B cell (primary cell): ENCODE measurements at regions not wholly inside any gene's neighbourhood (a gene's known extent, or its start where the extent isn't known, plus 50 kb on each side); places are given as distances from the start of the nearest gene placed in this dataset.

Experiments
- ATAC-seq: fragments of 200-7000 bp; cut with Tn5 transposase; one replicate; pipeline ENCODE4 v1.10.0; 2021; ENCODE audit warnings: low read depth, mild to moderate bottlenecking, moderate number of reproducible peaks, moderate library complexity
- CTCF ChIA-PET: fragments of 350-600 bp; sonication (Branson Sonifier 250); formaldehyde crosslinking; loops from one replicate; lab custom pipeline; 2021; ENCODE audit warnings: antibody characterized with exemption, inconsistent platforms; lab: Charles Lee
- POLR2A ChIA-PET: fragments of 350-600 bp; sonication (Branson Sonifier 250); formaldehyde crosslinking; loops from one replicate; lab custom pipeline; 2021; ENCODE audit warnings: antibody characterized with exemption; lab: Charles Lee
- DNase-seq: peaks from one replicate; pipeline ENCODE4 v3.0.0; 2013
- H2AFZ ChIP-seq: 2 replicates; pipeline ENCODE4 v1.6.1; 2012; ENCODE audit warnings: mild to moderate bottlenecking, low read depth, low read length; ENCODE audit not compliant: insufficient read depth, poor library complexity, severe bottlenecking
- H3K27ac ChIP-seq, 2 donors: 1 replicate in 1 of 2; 2 replicates in 1 of 2; pipeline ENCODE4 v1.5.1; 2012 to 2013; ENCODE audit warnings: low read length in 2 of 2, mild to moderate bottlenecking in 2 of 2, moderate library complexity in 1 of 2
- H3K27me3 ChIP-seq, 4 experiments: fragments of 200-600 bp in 1 of 4; sonication (generic) in 1 of 4; replicated peaks in 1 of 4; 1 replicate in 2 of 4; 2 replicates in 2 of 4; pipeline versions ENCODE4 v1.6.1 to v1.7.0; 2013 to 2016; ENCODE audit warnings: low read length in 3 of 4, mild to moderate bottlenecking in 2 of 4, mixed read lengths in 1 of 4, moderate library complexity in 1 of 4; ENCODE audit not compliant: insufficient read depth in 4 of 4, control insufficient read depth in 3 of 4; ENCODE audit errors: control extremely low read depth in 1 of 4
- H3K36me3 ChIP-seq, 2 experiments: replicated peaks in 1 of 2; 1 replicate in 1 of 2; 2 replicates in 1 of 2; pipeline versions ENCODE4 v1.6.1 to v1.7.1; 2013; ENCODE audit warnings: low read length in 1 of 2; ENCODE audit not compliant: insufficient read depth in 2 of 2, control insufficient read depth in 1 of 2; ENCODE audit errors: control extremely low read depth in 1 of 2, extremely low read depth in 1 of 2
- H3K4me1 ChIP-seq, 2 donors: fragments of 200-600 bp in 1 of 2; sonication (generic) in 1 of 2; 1 replicate in 1 of 2; 2 replicates in 1 of 2; pipeline versions ENCODE4 v1.5.1 to v1.6.1; 2013 to 2017; ENCODE audit warnings: low read length in 2 of 2; ENCODE audit not compliant: control insufficient read depth in 2 of 2, insufficient read depth in 2 of 2
- H3K4me2 ChIP-seq: replicated peaks from 2 replicates; pipeline ENCODE3; 2012; ENCODE audit warnings: mild to moderate bottlenecking, low read depth, low read length; ENCODE audit not compliant: poor library complexity, severe bottlenecking
- H3K4me3 ChIP-seq, 5 experiments: fragments of 200-600 bp in 1 of 5; sonication (generic) in 1 of 5; 1 replicate in 3 of 5; 2 replicates in 2 of 5; pipeline versions ENCODE4 v1.5.1 to v1.7.0; 2011 to 2016; ENCODE audit warnings: low read length in 4 of 5, mild to moderate bottlenecking in 4 of 5, low read depth in 2 of 5, control low read depth in 1 of 5, moderate library complexity in 1 of 5; ENCODE audit not compliant: insufficient read depth in 1 of 5; ENCODE audit errors: control extremely low read depth in 1 of 5, extremely low read depth in 1 of 5
- H3K79me2 ChIP-seq: fragments of 200-600 bp; sonication (generic); one replicate; pipeline ENCODE4 v1.6.0; 2016; ENCODE audit warnings: low read length; ENCODE audit not compliant: control insufficient read depth, insufficient read depth
- H3K9ac ChIP-seq: fragments of 200-600 bp; sonication (generic); 2 replicates; pipeline ENCODE4 v1.6.1; 2017; ENCODE audit warnings: mild to moderate bottlenecking, low read length, moderate library complexity
- H3K9me3 ChIP-seq, 3 donors: one replicate each; pipeline versions ENCODE4 v1.6.1 to v1.7.1; 2013; ENCODE audit warnings: low read length in 2 of 3; ENCODE audit not compliant: control insufficient read depth in 2 of 3, insufficient read depth in 1 of 3; ENCODE audit errors: control extremely low read depth in 1 of 3
- H4K20me1 ChIP-seq: 2 replicates; pipeline ENCODE4 v1.6.0; 2012; ENCODE audit warnings: mild to moderate bottlenecking, low read length; ENCODE audit not compliant: insufficient read depth, control insufficient read depth, poor library complexity, severe bottlenecking
- H3K27ac Mint-ChIP-seq: one replicate; pipeline ENCODE4 v1.8.0; 2021; ENCODE audit warnings: mixed read lengths
- H3K27me3 Mint-ChIP-seq: one replicate; pipeline ENCODE4 v1.8.0; 2021; ENCODE audit warnings: mixed read lengths
- H3K4me1 Mint-ChIP-seq: one replicate; pipeline ENCODE4 v1.8.0; 2021; ENCODE audit warnings: mixed read lengths
- H3K4me3 Mint-ChIP-seq: one replicate; pipeline ENCODE4 v1.8.0; 2021; ENCODE audit warnings: mixed read lengths
- H3K9me3 Mint-ChIP-seq: one replicate; pipeline ENCODE4 v1.8.0; 2022; ENCODE audit warnings: mixed read lengths; ENCODE audit not compliant: insufficient read depth
- EZH2 ChIP-seq: IDR thresholded peaks from 2 replicates; pipeline ENCODE4 v1.6.1; 2012; ENCODE audit warnings: borderline replicate concordance, low read depth, mild to moderate bottlenecking, moderate library complexity, low read length; ENCODE audit not compliant: insufficient read depth, poor library complexity, severe bottlenecking
- WGBS: methylation state at CpG from one replicate; pipeline ENCODE4 v1.1.5; 2013; ENCODE audit warnings: missing lambda C conversion rate; ENCODE audit not compliant: insufficient coverage; 5-methylcytosine and 5-hydroxymethylcytosine counted together
- intact Hi-C: fragments of 100-400 bp; cut with micrococcal nuclease; formaldehyde crosslinking; loops from one replicate; pipeline ENCODE4 v1.10.0; 2022
- TF ChIP-seq, protein P1 (sequence below): fragments of 200-600 bp; IDR thresholded peaks from one replicate; pipeline ENCODE4 v1.8.0; 2022; ENCODE audit warnings: antibody characterized with exemption, mild to moderate bottlenecking

DNA sequence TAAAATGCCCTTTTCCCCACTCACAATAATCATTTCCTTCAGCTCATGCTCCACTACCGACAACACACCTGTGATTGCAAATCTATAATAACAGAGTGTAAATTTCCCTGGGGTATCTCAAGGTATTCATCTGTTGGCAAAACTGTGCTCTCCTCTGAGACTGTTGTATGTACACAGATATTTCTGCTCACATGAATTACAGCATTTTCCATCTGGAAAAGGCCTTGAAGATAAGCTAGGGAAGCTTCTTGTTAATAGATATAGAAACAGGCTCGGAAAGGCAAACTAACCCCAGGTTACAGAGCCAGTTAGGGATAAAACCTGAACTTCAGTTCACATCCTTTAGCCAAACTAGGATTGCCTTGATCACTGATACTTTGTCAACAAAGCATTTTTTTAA lies 210.4 kb upstream of the KRR1 start:
- intact Hi-C loops, result no loop called here
- Histone ChIP-seq H3K4me2 (no peak overlapping the region), H2AFZ (no peak overlapping the region), H3K4me3 (no peak overlapping the region), H3K4me1 (no peaks in the 10 kb centered on the region), H3K9me3 (no peaks in the 10 kb centered on the region), H3K27me3 (no peaks in the 10 kb centered on the region), H3K79me2 (no peaks in the 10 kb centered on the region), H3K9ac (no peak overlapping the region), H3K27ac (no peak overlapping the region), H3K36me3 (no peaks in the 10 kb centered on the region), H4K20me1 (no peaks in the 10 kb centered on the region)
- ChIA-PET CTCF (no interaction called here), POLR2A (no interaction called here)
- DNase-seq (no peak), ATAC-seq (no peak)
- no peaks in the 10 kb centered on the region for H3K4me1 Mint-ChIP-seq
- no peak overlapping the region for H3K4me3 Mint-ChIP-seq
- WGBS, result no CpG with 5 or more reads among the region's 2 CpGs
- no peaks in the 10 kb centered on the region for H3K9me3 Mint-ChIP-seq
- TF ChIP-seq, protein P1, sequence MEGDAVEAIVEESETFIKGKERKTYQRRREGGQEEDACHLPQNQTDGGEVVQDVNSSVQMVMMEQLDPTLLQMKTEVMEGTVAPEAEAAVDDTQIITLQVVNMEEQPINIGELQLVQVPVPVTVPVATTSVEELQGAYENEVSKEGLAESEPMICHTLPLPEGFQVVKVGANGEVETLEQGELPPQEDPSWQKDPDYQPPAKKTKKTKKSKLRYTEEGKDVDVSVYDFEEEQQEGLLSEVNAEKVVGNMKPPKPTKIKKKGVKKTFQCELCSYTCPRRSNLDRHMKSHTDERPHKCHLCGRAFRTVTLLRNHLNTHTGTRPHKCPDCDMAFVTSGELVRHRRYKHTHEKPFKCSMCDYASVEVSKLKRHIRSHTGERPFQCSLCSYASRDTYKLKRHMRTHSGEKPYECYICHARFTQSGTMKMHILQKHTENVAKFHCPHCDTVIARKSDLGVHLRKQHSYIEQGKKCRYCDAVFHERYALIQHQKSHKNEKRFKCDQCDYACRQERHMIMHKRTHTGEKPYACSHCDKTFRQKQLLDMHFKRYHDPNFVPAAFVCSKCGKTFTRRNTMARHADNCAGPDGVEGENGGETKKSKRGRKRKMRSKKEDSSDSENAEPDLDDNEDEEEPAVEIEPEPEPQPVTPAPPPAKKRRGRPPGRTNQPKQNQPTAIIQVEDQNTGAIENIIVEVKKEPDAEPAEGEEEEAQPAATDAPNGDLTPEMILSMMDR, result no peak
- no peak for TF ChIP-seq EZH2
- no peak overlapping the region for H3K27ac Mint-ChIP-seq
- peaks cover 14% of the 10 kb centered on the region for H3K27me3 Mint-ChIP-seq

DNA sequence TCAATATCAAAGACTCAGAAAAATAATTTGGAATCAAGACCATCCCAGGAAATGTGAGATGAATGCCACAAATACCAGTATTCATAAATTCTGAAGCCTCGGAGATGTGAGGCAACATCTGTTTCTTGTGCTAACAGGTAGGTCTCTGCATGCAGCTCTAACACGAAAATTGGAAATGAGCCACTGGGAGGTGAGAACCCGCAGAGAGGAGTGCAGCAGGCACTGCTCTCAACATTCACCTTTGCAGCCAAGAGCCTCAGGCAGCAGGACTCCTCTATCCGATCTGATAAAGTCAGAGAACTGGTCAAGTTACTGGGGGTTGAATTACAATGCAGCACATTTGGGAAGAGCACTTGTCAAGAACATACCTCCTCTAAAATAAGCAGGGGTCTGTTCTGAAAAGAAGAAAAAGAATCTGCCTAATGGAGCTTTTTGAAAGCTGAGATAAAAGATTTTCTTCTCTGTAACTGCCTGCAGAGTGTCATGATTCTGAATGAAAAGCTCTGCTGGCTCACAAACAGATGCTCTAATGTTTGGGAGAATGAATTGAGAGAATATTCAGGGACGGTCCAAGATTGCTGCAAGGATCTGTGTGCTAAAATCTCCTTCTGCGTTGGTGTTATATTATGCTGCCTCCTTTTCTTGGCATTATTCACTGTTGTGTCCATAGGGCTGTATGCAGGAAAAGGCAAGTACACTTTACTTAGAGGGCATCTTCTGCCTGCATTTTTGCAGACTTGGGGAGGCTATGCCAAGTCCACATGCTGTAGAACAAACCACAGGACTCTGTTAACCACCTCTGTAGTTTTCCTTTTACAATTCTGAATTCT lies 209.6 kb upstream of the KRR1 start:
- H3K4me1 ChIP-seq, result no peaks in the 10 kb centered on the region
- CTCF ChIA-PET, result interaction anchor here (0.9 to 1.0 kb wide), 2 partner anchors 175 to 194 kb away, joined by 5 to 6 read pairs; no protein-coding TSS in a partner anchor
- no peak overlapping the region for H3K4me3 Mint-ChIP-seq
- no peaks in the 10 kb centered on the region for H3K79me2 ChIP-seq
- no peak for TF ChIP-seq EZH2
- TF ChIP-seq, protein P1, result no peak
- H3K27me3 Mint-ChIP-seq, result peaks cover 14% of the 10 kb centered on the region
- H3K4me3 ChIP-seq, result no peak overlapping the region
- H2AFZ ChIP-seq, result no peak overlapping the region
- intact Hi-C loops, result no loop called here
- no peak for DNase-seq
- H3K36me3 ChIP-seq, result no peaks in the 10 kb centered on the region
- H3K27me3 ChIP-seq, result no peaks in the 10 kb centered on the region
- H3K4me2 ChIP-seq, result no peak overlapping the region
- no peak overlapping the region for H3K27ac ChIP-seq
- no peaks in the 10 kb centered on the region for H3K9me3 Mint-ChIP-seq
- WGBS, result 96% methylated on average over 4 of the region's 6 CpGs
- no peak overlapping the region for H3K9ac ChIP-seq
- H3K27ac Mint-ChIP-seq, result no peak overlapping the region
- no peaks in the 10 kb centered on the region for H3K4me1 Mint-ChIP-seq
- no peaks in the 10 kb centered on the region for H4K20me1 ChIP-seq
- ATAC-seq, result no peak
- no peaks in the 10 kb centered on the region for H3K9me3 ChIP-seq
- POLR2A ChIA-PET, result no interaction called here
